ENCODE measurements at regions not wholly inside any gene's neighbourhood (a gene's known extent, or its start where the extent isn't known, plus 50 kb on each side); places are given as distances from the start of the nearest gene placed in this dataset.
A peak's percentile ranks its signal among the peaks of the same experiment; 100 is the strongest.

- Histone ChIP-seq H3K9me3 (ENCODE audit: insufficient read depth, low read depth, low read length) (no peaks in the 10 kb centered on the region), H3K4me1 (ENCODE audit: insufficient read depth, low read length) (no peaks in the 10 kb centered on the region), H3K79me2 (ENCODE audit: insufficient read depth, low read length) (no peaks in the 10 kb centered on the region), H3K27ac (ENCODE audit: low read depth, low read length) (peak overlapping the region; percentile 52), H4K20me1 (ENCODE audit: insufficient read depth, low read length) (no peaks in the 10 kb centered on the region), H3K4me3 (ENCODE audit: insufficient read depth, low read depth, low read length) (no peak overlapping the region), H3K4me2 (ENCODE audit: low read length) (no peak overlapping the region), H3K36me3 (ENCODE audit: insufficient read depth, low read length) (no peaks in the 10 kb centered on the region), H3K27me3 (ENCODE audit: insufficient read depth, low read length) (no peaks in the 10 kb centered on the region), H3K9ac (ENCODE audit: low read length) (no peak overlapping the region), H2AFZ (ENCODE audit: low read depth, low read length) (no peak overlapping the region)
- Mint-ChIP-seq H3K27ac (ENCODE audit: unreplicated experiment) (no peak overlapping the region), H3K27me3 (ENCODE audit: low read depth, unreplicated experiment) (peaks cover 11% of the 10 kb centered on the region), H3K9me3 (ENCODE audit: unreplicated experiment) (no peaks in the 10 kb centered on the region), H3K4me3 (ENCODE audit: unreplicated experiment) (no peak overlapping the region), H3K36me3 (ENCODE audit: low read depth, unreplicated experiment) (no peaks in the 10 kb centered on the region), H3K4me1 (ENCODE audit: low read depth, unreplicated experiment) (peaks cover 2% of the 10 kb centered on the region)
- peak; percentile 92 for DNase-seq (ENCODE audit: low read depth)
- TF ChIP-seq EZH2 (IDR thresholded peaks at IDR 0.05; ENCODE audit: insufficient read depth, low read length) = no peak
- TF ChIP-seq, protein P1, sequence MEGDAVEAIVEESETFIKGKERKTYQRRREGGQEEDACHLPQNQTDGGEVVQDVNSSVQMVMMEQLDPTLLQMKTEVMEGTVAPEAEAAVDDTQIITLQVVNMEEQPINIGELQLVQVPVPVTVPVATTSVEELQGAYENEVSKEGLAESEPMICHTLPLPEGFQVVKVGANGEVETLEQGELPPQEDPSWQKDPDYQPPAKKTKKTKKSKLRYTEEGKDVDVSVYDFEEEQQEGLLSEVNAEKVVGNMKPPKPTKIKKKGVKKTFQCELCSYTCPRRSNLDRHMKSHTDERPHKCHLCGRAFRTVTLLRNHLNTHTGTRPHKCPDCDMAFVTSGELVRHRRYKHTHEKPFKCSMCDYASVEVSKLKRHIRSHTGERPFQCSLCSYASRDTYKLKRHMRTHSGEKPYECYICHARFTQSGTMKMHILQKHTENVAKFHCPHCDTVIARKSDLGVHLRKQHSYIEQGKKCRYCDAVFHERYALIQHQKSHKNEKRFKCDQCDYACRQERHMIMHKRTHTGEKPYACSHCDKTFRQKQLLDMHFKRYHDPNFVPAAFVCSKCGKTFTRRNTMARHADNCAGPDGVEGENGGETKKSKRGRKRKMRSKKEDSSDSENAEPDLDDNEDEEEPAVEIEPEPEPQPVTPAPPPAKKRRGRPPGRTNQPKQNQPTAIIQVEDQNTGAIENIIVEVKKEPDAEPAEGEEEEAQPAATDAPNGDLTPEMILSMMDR (IDR thresholded peaks at IDR 0.05; ENCODE audit: insufficient read depth, low read depth, low read length) = no peak
- no peak for FAIRE-seq
Observed at GRCh38 chr5:57681942-57682341, 199.3 kb upstream of the ACTBL2 start.

DNA sequence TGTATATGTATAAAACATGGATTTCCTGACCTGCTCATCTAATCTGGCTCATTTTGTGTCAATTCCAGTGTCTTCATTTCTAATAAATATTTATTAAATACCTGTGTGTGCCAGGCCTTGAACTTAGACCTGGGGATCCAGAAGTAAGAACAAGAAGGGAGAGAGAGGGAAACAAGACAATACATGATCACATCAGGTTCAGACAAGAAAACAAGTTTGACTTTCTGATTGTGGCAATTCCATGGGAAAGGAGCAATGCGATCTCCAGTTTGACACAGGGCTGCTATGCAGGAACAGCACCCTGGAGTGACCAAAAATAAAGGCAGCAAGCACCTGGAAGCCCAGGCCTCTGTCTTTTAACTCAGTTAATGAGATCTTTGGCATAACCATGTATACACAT lies 198.1 kb upstream of the ACTBL2 start:
- no peak overlapping the region for H3K4me2 ChIP-seq (ENCODE audit: low read length)
- Mint-ChIP-seq H3K9me3 (ENCODE audit: unreplicated experiment) (no peaks in the 10 kb centered on the region), H3K4me1 (ENCODE audit: low read depth, unreplicated experiment) (peaks cover 2% of the 10 kb centered on the region), H3K4me3 (ENCODE audit: unreplicated experiment) (no peak overlapping the region), H3K36me3 (ENCODE audit: low read depth, unreplicated experiment) (no peaks in the 10 kb centered on the region), H3K27me3 (ENCODE audit: low read depth, unreplicated experiment) (peaks cover 12% of the 10 kb centered on the region), H3K27ac (ENCODE audit: unreplicated experiment) (no peak overlapping the region)
- H3K79me2 ChIP-seq (ENCODE audit: insufficient read depth, low read length) = no peaks in the 10 kb centered on the region
- H3K36me3 ChIP-seq (ENCODE audit: insufficient read depth, low read length) = no peaks in the 10 kb centered on the region
- no peak overlapping the region for H2AFZ ChIP-seq (ENCODE audit: low read depth, low read length)
- TF ChIP-seq, protein P1 (IDR thresholded peaks at IDR 0.05; ENCODE audit: insufficient read depth, low read depth, low read length) = no peak
- no peak for TF ChIP-seq EZH2 (IDR thresholded peaks at IDR 0.05; ENCODE audit: insufficient read depth, low read length)
- no peak overlapping the region for H3K27ac ChIP-seq (ENCODE audit: low read depth, low read length)
- no peak overlapping the region for H3K9ac ChIP-seq (ENCODE audit: low read length)
- no peaks in the 10 kb centered on the region for H3K27me3 ChIP-seq (ENCODE audit: insufficient read depth, low read length)
- H4K20me1 ChIP-seq (ENCODE audit: insufficient read depth, low read length) = no peaks in the 10 kb centered on the region
- H3K4me1 ChIP-seq (ENCODE audit: insufficient read depth, low read length) = no peaks in the 10 kb centered on the region
- DNase-seq (ENCODE audit: low read depth) (no peak), FAIRE-seq (no peak)
- H3K4me3 ChIP-seq (ENCODE audit: insufficient read depth, low read depth, low read length) = no peak overlapping the region
- H3K9me3 ChIP-seq (ENCODE audit: insufficient read depth, low read depth, low read length) = no peaks in the 10 kb centered on the region

DNA sequence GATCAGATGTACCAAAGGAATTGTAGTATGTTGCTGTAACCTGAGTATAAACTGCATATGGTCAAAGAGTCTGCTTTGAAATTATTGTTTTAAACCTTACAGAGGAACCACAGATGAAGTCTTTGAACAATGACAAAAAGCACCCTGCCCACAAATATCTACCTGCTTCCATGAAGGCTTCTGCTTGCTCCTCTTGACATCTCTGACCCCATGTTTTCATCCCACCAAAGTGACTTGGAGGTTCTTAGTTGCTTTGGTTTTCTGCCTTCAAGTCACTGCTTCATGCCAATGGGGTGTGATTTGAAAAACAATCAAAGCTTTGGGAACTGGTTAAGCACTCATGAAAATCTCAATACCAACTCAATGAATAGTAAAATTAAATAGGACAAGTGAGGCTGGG lies 194.6 kb upstream of the ACTBL2 start:
- no peak overlapping the region for H3K27ac ChIP-seq (ENCODE audit: low read depth, low read length)
- no peaks in the 10 kb centered on the region for H3K27me3 ChIP-seq (ENCODE audit: insufficient read depth, low read length)
- no peaks in the 10 kb centered on the region for H3K36me3 ChIP-seq (ENCODE audit: insufficient read depth, low read length)
- Mint-ChIP-seq H3K27me3 (ENCODE audit: low read depth, unreplicated experiment) (peaks cover 19% of the 10 kb centered on the region), H3K36me3 (ENCODE audit: low read depth, unreplicated experiment) (no peaks in the 10 kb centered on the region), H3K4me1 (ENCODE audit: low read depth, unreplicated experiment) (peaks cover 2% of the 10 kb centered on the region), H3K27ac (ENCODE audit: unreplicated experiment) (no peak overlapping the region), H3K4me3 (ENCODE audit: unreplicated experiment) (no peak overlapping the region), H3K9me3 (ENCODE audit: unreplicated experiment) (no peaks in the 10 kb centered on the region)
- FAIRE-seq (no peak), DNase-seq (ENCODE audit: low read depth) (no peak)
- H3K9me3 ChIP-seq (ENCODE audit: insufficient read depth, low read depth, low read length) = no peaks in the 10 kb centered on the region
- no peak overlapping the region for H3K4me3 ChIP-seq (ENCODE audit: insufficient read depth, low read depth, low read length)
- H3K4me1 ChIP-seq (ENCODE audit: insufficient read depth, low read length) = no peaks in the 10 kb centered on the region
- no peak overlapping the region for H2AFZ ChIP-seq (ENCODE audit: low read depth, low read length)
- no peak overlapping the region for H3K9ac ChIP-seq (ENCODE audit: low read length)
- no peaks in the 10 kb centered on the region for H3K79me2 ChIP-seq (ENCODE audit: insufficient read depth, low read length)
- no peak for TF ChIP-seq EZH2 (IDR thresholded peaks at IDR 0.05; ENCODE audit: insufficient read depth, low read length)
- TF ChIP-seq, protein P1 (IDR thresholded peaks at IDR 0.05; ENCODE audit: insufficient read depth, low read depth, low read length) = no peak
- no peak overlapping the region for H3K4me2 ChIP-seq (ENCODE audit: low read length)
- no peaks in the 10 kb centered on the region for H4K20me1 ChIP-seq (ENCODE audit: insufficient read depth, low read length)
